GM23248 (cell line): ENCODE measurements at regions not wholly inside any gene's neighbourhood (a gene's known extent, or its start where the extent isn't known, plus 50 kb on each side); places are given as distances from the start of the nearest gene placed in this dataset.

Experiments used
- DNase-seq: peaks from one replicate; pipeline ENCODE4 v3.0.0-alpha.2; 2015
- H2AFZ ChIP-seq: fragments of 200-600 bp; sonication (generic); 2 replicates; pipeline ENCODE4 v1.6.1; 2016; ENCODE audit warnings: antibody characterized with exemption
- H3F3A ChIP-seq: fragments of 200-600 bp; sonication (generic); 2 replicates; pipeline ENCODE4 v1.6.1; 2016; ENCODE audit warnings: mild to moderate bottlenecking, antibody characterized with exemption, mixed run types; ENCODE audit not compliant: insufficient read depth
- H3K27ac ChIP-seq: fragments of 200-600 bp; sonication (generic); 2 replicates; pipeline ENCODE4 v1.5.1; 2016; ENCODE audit warnings: mild to moderate bottlenecking
- H3K27me3 ChIP-seq: fragments of 200-600 bp; sonication (generic); replicated peaks from 2 replicates; pipeline ENCODE4 v1.6.1; 2016; ENCODE audit warnings: mild to moderate bottlenecking; ENCODE audit not compliant: insufficient read depth
- H3K36me3 ChIP-seq: fragments of 200-600 bp; sonication (generic); 2 replicates; pipeline ENCODE4 v1.6.1; 2016; ENCODE audit warnings: low read depth, mild to moderate bottlenecking
- H3K4me1 ChIP-seq: fragments of 200-600 bp; sonication (generic); 2 replicates; pipeline ENCODE4 v1.6.1; 2016; ENCODE audit warnings: mild to moderate bottlenecking; ENCODE audit not compliant: insufficient read depth
- H3K4me2 ChIP-seq: fragments of 200-600 bp; sonication (generic); one replicate; pipeline ENCODE4 v1.6.1; 2016; ENCODE audit warnings: mild to moderate bottlenecking; ENCODE audit not compliant: unreplicated experiment
- H3K4me3 ChIP-seq: fragments of 200-600 bp; sonication (generic); 2 replicates; pipeline ENCODE4 v1.5.1; 2016; ENCODE audit warnings: mild to moderate bottlenecking
- H3K79me2 ChIP-seq: fragments of 200-600 bp; sonication (generic); 2 replicates; pipeline ENCODE4 v1.6.1; 2016; ENCODE audit warnings: mild to moderate bottlenecking; ENCODE audit not compliant: insufficient read depth
- H3K9ac ChIP-seq: fragments of 200-600 bp; sonication (generic); 2 replicates; pipeline ENCODE4 v1.6.1; 2016; ENCODE audit warnings: mild to moderate bottlenecking
- H3K9me2 ChIP-seq: fragments of 200-600 bp; sonication (generic); 2 replicates; pipeline ENCODE4 v1.6.1; 2016; ENCODE audit warnings: mixed run types, mild to moderate bottlenecking, moderate library complexity; ENCODE audit not compliant: insufficient read depth
- H3K9me3 ChIP-seq: fragments of 200-600 bp; sonication (generic); one replicate; pipeline ENCODE4 v1.6.1; 2017; ENCODE audit warnings: low read depth
- H4K20me1 ChIP-seq: fragments of 200-600 bp; sonication (generic); 2 replicates; pipeline ENCODE4 v1.6.0; 2016; ENCODE audit not compliant: insufficient read depth
- EZH2 ChIP-seq: fragments of 200-600 bp; sonication (generic); IDR thresholded peaks from 2 replicates; pipeline ENCODE4 v1.6.1; 2018; ENCODE audit warnings: antibody characterized with exemption, mild to moderate bottlenecking; ENCODE audit not compliant: insufficient read depth, poor library complexity, severe bottlenecking
- EZH2phosphoT487 ChIP-seq: fragments of 200-600 bp; sonication (generic); IDR thresholded peaks from 2 replicates; pipeline ENCODE4 v1.6.1; 2018; ENCODE audit warnings: antibody characterized with exemption, moderate library complexity, mild to moderate bottlenecking, low read depth; ENCODE audit not compliant: insufficient read depth
- WGBS, 2 experiments: methylation state at CpG; one replicate each; pipeline ENCODE4 v1.1.6; 2015 to 2017; ENCODE audit warnings: low lambda C conversion rate in 2 of 2, low coverage in 1 of 2; ENCODE audit errors: missing lambda C conversion rate in 2 of 2; 5-methylcytosine and 5-hydroxymethylcytosine counted together
- in situ Hi-C: fragments of 300-500 bp; cut with MboI; formaldehyde crosslinking; loops from 2 replicates; pipeline ENCODE4 v1.15.0; 2020

DNA sequence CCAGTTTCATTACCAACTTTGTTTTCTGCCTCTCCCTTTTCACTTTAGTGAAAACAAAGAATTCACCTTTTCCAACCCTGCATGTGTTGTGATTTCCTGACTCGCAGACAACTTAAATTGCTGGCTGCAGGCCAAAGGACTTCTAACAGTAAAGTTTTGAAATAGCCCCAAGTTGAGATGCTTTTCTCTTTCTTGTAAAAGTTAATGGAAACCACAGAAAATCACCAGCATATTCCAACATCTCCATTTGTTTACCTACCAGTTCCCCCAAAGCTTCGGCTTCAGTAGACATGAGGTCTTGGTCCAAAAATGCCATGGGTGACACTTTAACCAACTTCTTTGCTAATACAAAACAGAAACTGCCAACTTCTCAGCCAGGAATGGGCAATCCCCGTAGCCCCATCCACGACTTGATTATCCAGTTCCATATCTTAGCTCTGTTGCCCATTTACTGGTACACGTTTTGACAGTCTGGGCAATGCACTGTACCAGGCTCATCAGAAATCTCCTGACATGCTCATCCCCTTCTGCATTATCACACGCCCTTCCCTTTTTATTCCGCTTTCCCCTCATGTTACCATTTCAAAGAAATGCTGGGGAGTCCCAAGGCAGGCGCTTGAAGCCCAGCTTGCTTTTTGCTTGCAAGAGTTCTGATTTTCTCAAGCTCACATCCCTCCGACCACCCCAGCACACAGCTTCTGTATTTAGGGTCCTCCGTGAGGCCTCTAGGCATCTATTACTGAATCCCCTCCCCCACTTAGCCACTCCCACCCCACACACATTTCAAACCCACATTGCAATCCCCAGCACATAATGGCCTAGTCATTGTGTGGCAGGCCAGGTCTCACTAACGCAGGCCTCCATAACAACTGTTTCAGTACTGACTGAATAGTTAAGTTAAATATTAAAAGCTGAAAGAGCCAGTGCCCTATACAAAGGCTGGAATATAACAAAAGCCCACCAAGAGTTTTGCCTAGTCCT, 137.9 kb upstream of the S100G start:
- Histone ChIP-seq H3K9ac (no peak overlapping the region), H3K4me3 (no peak overlapping the region), H2AFZ (no peak overlapping the region), H3K9me2 (no peaks in the 10 kb centered on the region), H4K20me1 (no peaks in the 10 kb centered on the region), H3K4me1 (no peaks in the 10 kb centered on the region), H3F3A (no peaks in the 10 kb centered on the region), H3K4me2 (no peak overlapping the region), H3K9me3 (no peaks in the 10 kb centered on the region), H3K79me2 (no peaks in the 10 kb centered on the region), H3K27ac (no peak overlapping the region), H3K27me3 (no peaks in the 10 kb centered on the region), H3K36me3 (no peaks in the 10 kb centered on the region)
- TF ChIP-seq EZH2phosphoT487 (no peak), EZH2 (no peak)
- peak; percentile 21 for DNase-seq
- in situ Hi-C loops: no loop called here
- WGBS, 2 experiments: 94 to 95% methylated on average over 8 to 11 of the region's 11 CpGs

DNA sequence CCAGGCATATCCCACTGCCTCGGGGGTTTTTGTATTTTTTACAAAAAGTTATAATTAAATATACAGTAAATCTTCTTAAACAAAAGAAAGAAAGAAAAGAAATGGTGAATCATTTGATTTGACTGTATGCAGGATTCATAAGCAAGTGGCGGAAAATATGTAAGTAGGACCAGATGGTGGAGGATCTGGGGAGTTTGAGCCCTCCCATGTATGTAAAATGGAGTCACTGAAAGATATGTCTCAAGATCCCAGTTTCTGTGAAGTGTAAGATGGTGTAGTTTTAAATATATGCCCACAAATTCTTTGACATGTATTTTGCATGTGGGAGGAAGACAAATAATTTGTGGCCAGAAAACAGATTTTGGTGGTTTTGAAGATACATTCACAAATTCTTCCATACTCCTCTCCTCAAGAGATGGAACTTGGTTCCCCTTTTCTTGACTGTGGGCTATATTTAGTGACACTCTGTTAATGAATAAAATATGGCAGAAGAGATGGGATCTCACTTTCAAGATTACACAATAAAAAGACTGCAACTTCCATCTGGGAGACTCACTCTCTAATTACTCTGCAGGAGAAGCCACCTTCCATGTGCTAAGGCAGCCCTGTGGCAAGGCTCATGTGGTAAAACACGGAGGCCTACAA, 133.6 kb upstream of the S100G start:
- no peak overlapping the region for H3K4me3 ChIP-seq
- no peaks in the 10 kb centered on the region for H4K20me1 ChIP-seq
- peak; percentile 18 for DNase-seq
- no peak overlapping the region for H3K27ac ChIP-seq
- TF ChIP-seq EZH2 (no peak), EZH2phosphoT487 (no peak)
- H3K9me2 ChIP-seq: no peaks in the 10 kb centered on the region
- no peaks in the 10 kb centered on the region for H3K9me3 ChIP-seq
- in situ Hi-C loops: no loop called here
- H3K79me2 ChIP-seq: no peaks in the 10 kb centered on the region
- H3F3A ChIP-seq: no peaks in the 10 kb centered on the region
- H3K27me3 ChIP-seq: no peaks in the 10 kb centered on the region
- no peaks in the 10 kb centered on the region for H3K4me1 ChIP-seq
- no peak overlapping the region for H3K4me2 ChIP-seq
- no peak overlapping the region for H3K9ac ChIP-seq
- 33 to 36% methylated on average over 3 of the region's 3 CpGs for WGBS, 2 experiments
- no peak overlapping the region for H2AFZ ChIP-seq
- H3K36me3 ChIP-seq: no peaks in the 10 kb centered on the region

DNA sequence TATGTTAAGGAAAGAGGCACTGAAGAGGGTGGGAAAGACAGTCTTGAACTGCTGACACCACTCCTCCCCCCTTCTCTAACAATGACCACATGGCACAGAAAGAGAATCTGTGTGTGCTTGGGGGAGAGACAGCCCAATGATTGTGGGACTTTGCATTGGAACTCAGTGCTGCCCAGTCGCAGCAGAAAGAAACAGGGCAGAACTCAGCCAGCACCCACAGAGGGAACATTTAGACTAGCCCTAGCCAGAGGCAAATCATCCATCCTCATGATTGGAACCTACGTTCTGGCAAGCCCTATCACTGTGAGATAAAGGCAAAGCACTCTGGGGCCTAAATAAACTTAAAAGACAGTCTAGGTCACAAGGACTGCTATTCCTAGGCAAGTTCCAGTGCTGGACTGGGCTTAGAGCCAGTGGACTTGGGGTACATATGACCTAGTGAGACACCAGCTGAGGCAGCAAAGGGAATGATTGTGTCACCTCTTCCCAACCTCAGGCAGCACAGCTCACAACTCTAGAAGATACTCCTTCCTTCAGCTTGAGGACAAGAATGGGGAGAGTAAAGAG, 132.8 kb upstream of the S100G start:
- Histone ChIP-seq H2AFZ (no peak overlapping the region), H3K27me3 (no peaks in the 10 kb centered on the region), H3K9me2 (no peaks in the 10 kb centered on the region), H3K9ac (no peak overlapping the region), H3K36me3 (no peaks in the 10 kb centered on the region), H3K79me2 (no peaks in the 10 kb centered on the region), H3K9me3 (no peaks in the 10 kb centered on the region), H3K4me3 (no peak overlapping the region), H3K4me1 (no peaks in the 10 kb centered on the region), H4K20me1 (no peaks in the 10 kb centered on the region), H3F3A (no peaks in the 10 kb centered on the region), H3K27ac (no peak overlapping the region), H3K4me2 (no peak overlapping the region)
- peak; percentile 4 for DNase-seq
- TF ChIP-seq EZH2: no peak
- no peak for TF ChIP-seq EZH2phosphoT487
- in situ Hi-C loops: no loop called here
- WGBS, 2 experiments: 50 to 86% methylated on average over 1 to 2 of the region's 2 CpGs

DNA sequence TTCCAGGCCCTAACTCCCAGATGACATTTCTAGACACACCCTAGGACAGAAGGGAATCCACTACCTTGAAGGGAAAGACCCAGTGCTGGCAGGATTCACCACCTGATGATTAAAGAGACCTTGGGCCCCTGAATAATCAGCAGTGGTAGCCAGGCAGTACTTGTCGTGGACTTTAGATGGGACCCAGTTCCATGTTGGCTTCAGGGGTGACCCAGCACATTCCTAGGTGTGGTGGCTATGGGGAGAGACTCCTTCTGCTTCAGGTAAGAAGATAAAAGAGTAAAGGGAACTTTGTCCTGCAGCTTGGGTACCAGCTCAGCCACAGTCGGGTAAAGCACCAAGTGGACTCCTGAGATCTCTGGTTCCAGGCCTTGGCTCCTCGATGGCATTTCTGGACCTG, 131.8 kb upstream of the S100G start:
- H3K79me2 ChIP-seq: no peaks in the 10 kb centered on the region
- H3K4me2 ChIP-seq: no peak overlapping the region
- 42 to 83% methylated on average over 2 to 3 of the region's 3 CpGs for WGBS, 2 experiments
- TF ChIP-seq EZH2phosphoT487 (no peak), EZH2 (no peak)
- H2AFZ ChIP-seq: no peak overlapping the region
- H3K27ac ChIP-seq: no peak overlapping the region
- H3K4me3 ChIP-seq: no peak overlapping the region
- no peaks in the 10 kb centered on the region for H3K4me1 ChIP-seq
- in situ Hi-C loops: no loop called here
- H3K9ac ChIP-seq: no peak overlapping the region
- no peaks in the 10 kb centered on the region for H3F3A ChIP-seq
- H3K9me2 ChIP-seq: no peaks in the 10 kb centered on the region
- H3K27me3 ChIP-seq: no peaks in the 10 kb centered on the region
- H4K20me1 ChIP-seq: no peaks in the 10 kb centered on the region
- H3K36me3 ChIP-seq: no peaks in the 10 kb centered on the region
- no peak for DNase-seq
- H3K9me3 ChIP-seq: no peaks in the 10 kb centered on the region
